Heart left ventricle (tissue), 13 donors: ENCODE measurements at regions not wholly inside any gene's neighbourhood (a gene's known extent, or its start where the extent isn't known, plus 50 kb on each side); places are given as distances from the start of the nearest gene placed in this dataset.
"Not testable (repeated sequence)": the region's sequence is repeated elsewhere in the genome, so short reads cannot be mapped to it uniquely, and the experiment has no call there.

Experiments used
- POLR2A ChIP-seq, 2 donors: fragments of 450-650 bp; IDR thresholded peaks; one replicate each; pipeline ENCODE4 v1.6.1; 2017; ENCODE audit warnings: antibody characterized with exemption in 2 of 2, mild to moderate bottlenecking in 2 of 2, moderate library complexity in 2 of 2
- TF ChIP-seq, protein P1 (sequence below), 12 donors: fragments of 200-600 bp; sonication (generic) in 4 of 12; IDR thresholded peaks; one replicate each; pipeline versions ENCODE4 v1.5.0 to v1.8.0; 2018 to 2022; ENCODE audit warnings: antibody characterized with exemption in 12 of 12, mild to moderate bottlenecking in 5 of 12
- donor health status: ischemic (EF 13 %, LVEDD 7.1; RV severe dilation, severe dysfunction).
- donor health status: DM: no; HTN: yes; CAD: no.
- donor health status: DM: no; HTN: no; CAD: no.
- donor health status: ischemic (EF 25% LVEDD 6.9; RV normal size, moderate dysfunction).
- donor health status: ischemic (EF 25% LVEDD 5.7; RV mildly dilated, moderate dysfunction).
- donor health status: ischemic (EF 35%, LVEDD 5.7; RV mildly dilated, moderate dysfunction).
- donor health status: nonischemic (EF 11% LVEDD 7.7; RV severe dilation, severe dysfunction).
- donor health status: DM: yes; HTN: yes; CAD: no.
- donor health status: PGD.
- donor health status: ischemic (EF 29% LVEDD 5.4; RV normal size, mild dysfunction).
- donor health status: nonischemic (EF 23%, LVEDD 6.1; RV moderate dilation, normal function).

DNA sequence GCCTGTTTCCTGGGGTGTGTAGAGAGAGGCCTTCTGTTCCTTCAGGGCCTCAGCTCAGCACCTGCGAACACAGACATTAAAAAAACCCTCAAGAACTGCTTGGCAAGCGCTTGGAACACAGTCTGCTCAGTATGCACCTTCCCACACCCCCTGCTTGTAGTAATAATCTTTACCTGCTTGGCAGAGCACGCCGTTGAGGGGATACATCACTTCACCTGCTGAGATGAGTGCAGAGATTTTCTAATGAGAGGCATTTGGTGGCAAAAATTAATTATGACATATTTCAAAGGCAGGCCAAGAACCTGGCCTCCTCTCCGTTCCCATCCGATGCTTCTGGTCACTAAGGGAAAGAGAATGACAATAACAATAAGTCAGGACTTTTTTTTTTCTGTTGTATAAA is 93.4 kb upstream of the DPP6 start:
- TF ChIP-seq, protein P1, sequence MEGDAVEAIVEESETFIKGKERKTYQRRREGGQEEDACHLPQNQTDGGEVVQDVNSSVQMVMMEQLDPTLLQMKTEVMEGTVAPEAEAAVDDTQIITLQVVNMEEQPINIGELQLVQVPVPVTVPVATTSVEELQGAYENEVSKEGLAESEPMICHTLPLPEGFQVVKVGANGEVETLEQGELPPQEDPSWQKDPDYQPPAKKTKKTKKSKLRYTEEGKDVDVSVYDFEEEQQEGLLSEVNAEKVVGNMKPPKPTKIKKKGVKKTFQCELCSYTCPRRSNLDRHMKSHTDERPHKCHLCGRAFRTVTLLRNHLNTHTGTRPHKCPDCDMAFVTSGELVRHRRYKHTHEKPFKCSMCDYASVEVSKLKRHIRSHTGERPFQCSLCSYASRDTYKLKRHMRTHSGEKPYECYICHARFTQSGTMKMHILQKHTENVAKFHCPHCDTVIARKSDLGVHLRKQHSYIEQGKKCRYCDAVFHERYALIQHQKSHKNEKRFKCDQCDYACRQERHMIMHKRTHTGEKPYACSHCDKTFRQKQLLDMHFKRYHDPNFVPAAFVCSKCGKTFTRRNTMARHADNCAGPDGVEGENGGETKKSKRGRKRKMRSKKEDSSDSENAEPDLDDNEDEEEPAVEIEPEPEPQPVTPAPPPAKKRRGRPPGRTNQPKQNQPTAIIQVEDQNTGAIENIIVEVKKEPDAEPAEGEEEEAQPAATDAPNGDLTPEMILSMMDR (IDR thresholded peaks at IDR 0.05) = not testable (repeated sequence)
- TF ChIP-seq POLR2A (IDR thresholded peaks at IDR 0.05) = not testable (repeated sequence)
